VCaP (cell line): ENCODE measurements at regions not wholly inside any gene's neighbourhood (a gene's known extent, or its start where the extent isn't known, plus 50 kb on each side); places are given as distances from the start of the nearest gene placed in this dataset.

Experiments
- H3K27ac ChIP-seq: fragments of 450-650 bp; 2 replicates; pipeline ENCODE4 v1.5.1; 2017
- TF ChIP-seq, protein P1 (sequence below): fragments of 450-650 bp; conservative IDR thresholded peaks from 2 replicates; pipeline ENCODE4 v1.5.1; 2017; ENCODE audit warnings: mild to moderate bottlenecking, moderate library complexity

DNA sequence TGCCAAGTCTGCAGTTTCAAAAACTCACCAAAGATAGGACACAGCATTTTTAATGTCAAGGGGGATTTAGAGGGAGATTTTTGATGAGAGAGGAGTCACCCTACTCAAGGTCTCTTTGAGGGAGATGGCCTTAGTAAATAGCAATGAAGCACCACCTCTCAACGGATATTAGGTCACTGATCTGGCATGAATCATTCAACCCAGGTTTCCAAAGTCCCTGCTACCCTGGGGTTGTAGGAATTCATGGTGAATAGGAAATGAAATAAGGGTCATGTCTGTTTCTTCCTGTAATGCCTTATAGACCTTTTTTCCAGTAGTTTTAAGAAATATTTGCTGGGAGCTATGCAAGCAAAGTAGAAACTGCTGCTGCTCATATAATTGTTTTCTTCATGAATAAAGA, 2154.9 kb downstream of the LRRC4C start:
- TF ChIP-seq, protein P1, sequence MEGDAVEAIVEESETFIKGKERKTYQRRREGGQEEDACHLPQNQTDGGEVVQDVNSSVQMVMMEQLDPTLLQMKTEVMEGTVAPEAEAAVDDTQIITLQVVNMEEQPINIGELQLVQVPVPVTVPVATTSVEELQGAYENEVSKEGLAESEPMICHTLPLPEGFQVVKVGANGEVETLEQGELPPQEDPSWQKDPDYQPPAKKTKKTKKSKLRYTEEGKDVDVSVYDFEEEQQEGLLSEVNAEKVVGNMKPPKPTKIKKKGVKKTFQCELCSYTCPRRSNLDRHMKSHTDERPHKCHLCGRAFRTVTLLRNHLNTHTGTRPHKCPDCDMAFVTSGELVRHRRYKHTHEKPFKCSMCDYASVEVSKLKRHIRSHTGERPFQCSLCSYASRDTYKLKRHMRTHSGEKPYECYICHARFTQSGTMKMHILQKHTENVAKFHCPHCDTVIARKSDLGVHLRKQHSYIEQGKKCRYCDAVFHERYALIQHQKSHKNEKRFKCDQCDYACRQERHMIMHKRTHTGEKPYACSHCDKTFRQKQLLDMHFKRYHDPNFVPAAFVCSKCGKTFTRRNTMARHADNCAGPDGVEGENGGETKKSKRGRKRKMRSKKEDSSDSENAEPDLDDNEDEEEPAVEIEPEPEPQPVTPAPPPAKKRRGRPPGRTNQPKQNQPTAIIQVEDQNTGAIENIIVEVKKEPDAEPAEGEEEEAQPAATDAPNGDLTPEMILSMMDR, result no peak
- H3K27ac ChIP-seq, result no peak overlapping the region

DNA sequence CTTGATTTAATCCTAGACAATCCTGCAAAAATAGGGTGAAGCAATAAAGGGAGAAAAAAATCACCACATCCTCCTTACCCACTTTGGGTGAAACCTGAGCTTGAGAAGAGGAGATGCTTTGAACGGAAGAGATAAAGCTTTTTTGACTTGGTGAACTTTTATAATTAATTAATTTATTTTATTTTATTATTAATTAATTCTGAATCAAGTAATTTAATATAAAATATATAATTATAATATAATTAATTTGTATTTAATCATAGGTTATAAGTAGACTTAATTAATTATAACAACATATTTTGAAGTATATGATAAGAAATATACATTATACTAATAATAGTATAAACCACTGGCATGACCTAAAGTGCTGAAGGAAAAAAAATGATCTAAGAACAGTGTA, 2164.8 kb downstream of the LRRC4C start:
- no peak overlapping the region for H3K27ac ChIP-seq
- TF ChIP-seq, protein P1, result no peak

DNA sequence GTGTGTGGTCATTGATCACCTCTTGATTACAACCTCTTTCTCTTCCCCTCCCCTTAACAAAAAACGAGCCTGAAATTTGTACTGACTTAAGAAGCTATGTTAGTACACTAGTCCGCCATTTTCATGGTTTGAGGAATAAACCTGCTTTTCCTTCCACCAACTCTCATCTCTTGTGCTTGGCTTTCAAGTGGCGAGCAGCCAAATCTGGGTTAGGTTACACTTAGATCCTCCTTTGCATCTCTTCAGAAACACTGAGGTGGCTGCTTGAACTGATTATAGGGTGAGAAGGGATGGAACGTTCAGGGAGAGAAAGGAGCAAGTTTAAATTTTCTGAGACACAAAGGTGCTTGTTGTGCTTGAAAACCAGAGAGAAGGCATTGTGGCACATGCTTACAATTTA, 2171.4 kb downstream of the LRRC4C start:
- TF ChIP-seq, protein P1, result no peak
- no peak overlapping the region for H3K27ac ChIP-seq

DNA sequence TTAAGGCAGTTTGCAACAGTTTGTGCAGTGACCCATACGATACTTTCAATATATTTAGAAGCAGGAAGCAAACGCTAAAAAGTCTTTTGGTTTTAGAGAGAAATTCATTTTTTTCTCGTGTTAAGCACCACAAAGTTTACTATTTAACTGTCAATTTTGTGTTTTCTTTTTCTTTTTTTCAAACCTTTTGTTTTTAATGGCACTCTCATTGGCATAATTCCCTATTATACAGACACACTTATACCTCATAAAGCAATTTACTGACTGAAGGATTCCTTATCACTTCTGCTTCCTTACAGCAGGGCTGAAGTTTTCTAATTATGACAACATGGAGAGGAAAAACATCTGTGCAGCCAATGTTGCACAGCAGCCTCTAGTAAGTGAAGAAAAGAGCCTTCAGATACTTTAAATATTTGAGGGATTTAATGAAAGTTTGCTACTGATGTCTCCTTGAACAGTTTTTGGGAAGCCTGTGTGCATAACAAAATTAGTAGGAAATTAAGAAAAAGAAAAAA, 2191.2 kb downstream of the LRRC4C start:
- no peak overlapping the region for H3K27ac ChIP-seq
- TF ChIP-seq, protein P1, result no peak

DNA sequence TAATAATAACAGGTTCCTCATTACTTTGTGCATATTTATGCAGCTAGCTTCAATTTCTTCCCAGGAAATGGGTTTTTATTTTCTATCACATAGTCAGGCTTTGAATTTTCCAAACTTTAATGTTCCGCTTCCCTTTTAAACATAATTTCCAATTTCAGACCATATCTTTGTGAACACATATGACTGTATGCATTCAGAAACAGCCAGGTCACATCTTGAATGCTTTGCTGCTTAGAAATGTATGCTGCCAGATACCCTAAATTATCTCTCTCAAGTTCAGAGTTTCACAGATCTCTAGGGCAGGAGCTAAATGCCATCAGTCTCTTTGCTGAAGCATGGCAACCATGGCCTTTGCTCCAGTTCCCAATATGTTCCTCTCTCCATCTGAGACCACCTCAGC, 2203.8 kb downstream of the LRRC4C start:
- TF ChIP-seq, protein P1, result no peak
- no peak overlapping the region for H3K27ac ChIP-seq

DNA sequence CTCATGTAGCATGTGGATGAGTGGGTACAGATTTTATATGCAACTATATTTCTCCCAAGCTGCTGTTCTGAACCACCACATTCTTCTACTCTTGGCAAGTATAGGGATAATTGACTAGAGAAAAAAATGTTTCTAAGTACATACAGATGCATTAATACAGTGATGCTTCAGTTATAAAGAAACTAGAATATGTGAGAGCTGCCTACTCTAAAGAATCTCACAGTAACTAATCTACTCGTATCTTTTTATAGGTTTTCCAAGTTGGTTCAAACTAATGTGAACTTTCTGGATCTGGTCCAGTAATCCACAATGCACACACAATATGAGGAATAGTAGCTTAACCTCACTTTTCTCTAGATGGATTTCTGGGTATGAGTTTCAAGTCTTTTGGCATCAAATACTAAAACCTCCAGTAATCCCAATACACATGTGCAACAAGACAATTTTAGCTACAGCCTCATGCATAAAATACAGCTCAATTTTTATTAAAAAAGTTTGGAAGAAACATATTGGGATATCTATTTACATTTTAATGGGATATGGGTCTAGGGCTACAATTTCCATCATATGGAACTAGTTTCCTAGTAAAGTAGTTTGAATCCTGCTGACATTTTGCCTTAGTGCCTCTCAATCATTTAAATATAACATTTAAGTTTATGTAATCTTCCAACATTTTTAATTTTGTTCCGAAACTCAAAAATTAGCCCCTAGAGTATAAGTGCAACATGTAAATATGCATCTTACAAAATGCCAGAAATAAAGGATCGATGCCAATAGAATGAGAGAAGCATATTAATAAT, 2209.7 kb downstream of the LRRC4C start:
- TF ChIP-seq, protein P1, result no peak
- H3K27ac ChIP-seq, result no peak overlapping the region

DNA sequence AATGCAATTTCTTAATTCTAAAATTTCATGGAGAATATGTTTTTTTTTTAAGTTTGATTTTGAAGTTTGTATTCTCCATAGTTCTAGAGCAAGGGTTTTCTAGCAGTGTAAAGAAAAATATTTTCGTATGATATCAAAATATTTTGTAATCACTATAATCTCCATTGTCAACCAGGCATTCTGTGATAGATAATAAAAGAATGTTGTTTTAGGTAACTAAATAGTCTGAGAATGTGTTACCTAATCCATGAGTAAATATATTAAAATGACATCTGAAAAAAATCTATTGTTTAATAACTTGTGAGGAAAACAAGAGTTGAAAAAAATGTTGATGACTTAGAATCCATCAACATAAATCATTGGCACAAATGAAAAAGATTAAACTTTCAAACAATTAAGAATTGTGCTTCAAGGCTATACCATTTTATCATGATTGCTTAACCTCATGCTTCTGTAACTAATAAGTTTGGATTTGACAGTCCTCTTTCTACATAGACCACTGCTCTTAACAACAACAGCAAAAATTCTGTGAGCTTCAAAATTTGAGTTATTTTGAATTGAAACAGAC, 2211.8 kb downstream of the LRRC4C start:
- H3K27ac ChIP-seq, result no peak overlapping the region
- TF ChIP-seq, protein P1, result no peak
